Osteocyte (in vitro differentiated cells): ENCODE measurements at regions not wholly inside any gene's neighbourhood (a gene's known extent, or its start where the extent isn't known, plus 50 kb on each side); places are given as distances from the start of the nearest gene placed in this dataset.

Experiments
- DNase-seq: peaks from one replicate; pipeline ENCODE4 v3.0.0; 2021; ENCODE audit warnings: mixed read lengths; ENCODE audit not compliant: unreplicated experiment; ENCODE audit errors: extremely low spot score
- H3K27ac Mint-ChIP-seq: one replicate; pipeline ENCODE4 v1.8.0; 2021; ENCODE audit warnings: mild to moderate bottlenecking, mixed read lengths; ENCODE audit not compliant: unreplicated experiment
- H3K27me3 Mint-ChIP-seq: one replicate; pipeline ENCODE4 v1.8.0; 2021; ENCODE audit warnings: mixed read lengths; ENCODE audit not compliant: unreplicated experiment
- H3K36me3 Mint-ChIP-seq: one replicate; pipeline ENCODE4 v1.8.0; 2021; ENCODE audit warnings: mixed read lengths; ENCODE audit not compliant: unreplicated experiment
- H3K4me1 Mint-ChIP-seq: one replicate; pipeline ENCODE4 v1.8.0; 2021; ENCODE audit warnings: mixed read lengths; ENCODE audit not compliant: unreplicated experiment
- H3K4me3 Mint-ChIP-seq: one replicate; pipeline ENCODE4 v1.8.0; 2021; ENCODE audit warnings: mild to moderate bottlenecking, moderate library complexity, mixed read lengths; ENCODE audit not compliant: unreplicated experiment
- H3K9me3 Mint-ChIP-seq: one replicate; pipeline ENCODE4 v1.8.0; 2021; ENCODE audit warnings: mixed read lengths; ENCODE audit not compliant: unreplicated experiment
- TF ChIP-seq, protein P1 (sequence below): fragments of 200-600 bp; sonication (generic); IDR thresholded peaks from 2 replicates; pipeline ENCODE4 v1.5.0; 2021; ENCODE audit warnings: antibody characterized with exemption, mild to moderate bottlenecking, moderate library complexity

- H3K9me3 Mint-ChIP-seq = no peaks in the 10 kb centered on the region
- H3K4me3 Mint-ChIP-seq = no peak overlapping the region
- no peaks in the 10 kb centered on the region for H3K36me3 Mint-ChIP-seq
- no peak for DNase-seq
- peaks cover 6% of the 10 kb centered on the region for H3K27me3 Mint-ChIP-seq
- no peak overlapping the region for H3K27ac Mint-ChIP-seq
- TF ChIP-seq, protein P1, sequence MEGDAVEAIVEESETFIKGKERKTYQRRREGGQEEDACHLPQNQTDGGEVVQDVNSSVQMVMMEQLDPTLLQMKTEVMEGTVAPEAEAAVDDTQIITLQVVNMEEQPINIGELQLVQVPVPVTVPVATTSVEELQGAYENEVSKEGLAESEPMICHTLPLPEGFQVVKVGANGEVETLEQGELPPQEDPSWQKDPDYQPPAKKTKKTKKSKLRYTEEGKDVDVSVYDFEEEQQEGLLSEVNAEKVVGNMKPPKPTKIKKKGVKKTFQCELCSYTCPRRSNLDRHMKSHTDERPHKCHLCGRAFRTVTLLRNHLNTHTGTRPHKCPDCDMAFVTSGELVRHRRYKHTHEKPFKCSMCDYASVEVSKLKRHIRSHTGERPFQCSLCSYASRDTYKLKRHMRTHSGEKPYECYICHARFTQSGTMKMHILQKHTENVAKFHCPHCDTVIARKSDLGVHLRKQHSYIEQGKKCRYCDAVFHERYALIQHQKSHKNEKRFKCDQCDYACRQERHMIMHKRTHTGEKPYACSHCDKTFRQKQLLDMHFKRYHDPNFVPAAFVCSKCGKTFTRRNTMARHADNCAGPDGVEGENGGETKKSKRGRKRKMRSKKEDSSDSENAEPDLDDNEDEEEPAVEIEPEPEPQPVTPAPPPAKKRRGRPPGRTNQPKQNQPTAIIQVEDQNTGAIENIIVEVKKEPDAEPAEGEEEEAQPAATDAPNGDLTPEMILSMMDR = no peak
- H3K4me1 Mint-ChIP-seq = no peaks in the 10 kb centered on the region
Observed at GRCh38 chr14:101500061-101500460, 61.2 kb upstream of the DIO3 start.

DNA sequence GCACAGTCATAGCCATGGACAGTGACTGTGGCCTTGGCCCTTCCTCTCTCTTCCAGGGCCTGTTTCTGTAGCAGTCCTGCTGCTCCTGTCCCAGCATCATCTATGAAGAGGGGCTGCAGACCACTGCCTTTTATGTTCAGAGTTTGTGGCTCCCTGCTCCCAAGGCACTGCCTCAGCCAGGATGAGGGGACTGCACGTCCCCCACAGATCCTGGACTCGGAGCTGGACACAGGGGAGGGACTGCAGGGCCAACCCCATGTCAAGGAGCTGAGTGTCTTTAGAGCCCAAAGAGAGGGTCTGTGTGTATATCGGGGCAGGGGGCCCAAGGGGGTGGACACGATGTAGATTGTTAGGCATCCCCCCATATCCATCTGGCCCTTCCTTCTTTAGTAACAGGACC is 60.6 kb upstream of the DIO3 start:
- no peak overlapping the region for H3K4me3 Mint-ChIP-seq
- TF ChIP-seq, protein P1 = no peak
- no peak overlapping the region for H3K27ac Mint-ChIP-seq
- no peaks in the 10 kb centered on the region for H3K36me3 Mint-ChIP-seq
- no peak for DNase-seq
- H3K9me3 Mint-ChIP-seq = no peaks in the 10 kb centered on the region
- H3K4me1 Mint-ChIP-seq = no peaks in the 10 kb centered on the region
- peaks cover 6% of the 10 kb centered on the region for H3K27me3 Mint-ChIP-seq

GRCh38 chr14:101501341-101501740 is 60.0 kb upstream of the DIO3 start:
- Mint-ChIP-seq H3K36me3 (no peaks in the 10 kb centered on the region), H3K27me3 (peaks cover 6% of the 10 kb centered on the region), H3K4me1 (no peaks in the 10 kb centered on the region), H3K4me3 (no peak overlapping the region), H3K27ac (no peak overlapping the region), H3K9me3 (no peaks in the 10 kb centered on the region)
- no peak for DNase-seq
- TF ChIP-seq, protein P1 = no peak

DNA sequence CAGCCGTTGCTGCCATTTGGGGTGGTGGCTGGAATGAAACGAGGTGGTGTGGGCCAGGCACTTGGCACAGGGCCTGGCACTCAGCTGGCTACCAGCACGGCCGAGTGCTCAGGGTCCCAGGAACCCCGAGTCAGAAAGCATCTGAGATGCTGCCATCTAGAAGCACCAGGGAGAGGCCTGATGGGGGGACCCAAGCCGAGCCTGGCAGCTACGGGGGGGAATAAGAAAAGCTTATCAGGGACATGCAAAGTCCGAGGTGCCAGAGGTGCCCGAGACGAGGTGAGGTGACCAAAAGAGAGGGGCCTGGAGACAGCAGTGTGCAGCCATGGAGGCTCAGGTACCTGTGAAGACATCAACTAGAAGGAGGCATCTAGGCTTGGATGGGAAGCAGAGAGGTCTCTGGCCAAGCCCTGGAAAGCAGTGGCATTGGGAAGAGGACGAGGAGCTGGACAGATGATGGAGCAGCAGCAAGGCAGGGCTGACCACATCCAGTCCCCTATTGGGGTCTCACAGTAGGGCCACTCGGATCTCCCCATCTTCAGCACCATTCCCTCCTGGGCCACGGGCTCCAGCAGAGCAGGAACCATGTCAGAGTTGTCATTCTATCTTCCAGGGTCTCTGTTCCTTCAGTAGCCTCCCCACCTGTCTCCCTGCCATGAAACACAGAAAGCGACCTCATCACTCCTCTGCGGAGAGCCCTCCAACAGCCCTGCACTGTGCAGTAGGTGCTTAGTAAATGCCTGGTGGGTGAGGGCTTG is 59.3 kb upstream of the DIO3 start:
- no peak overlapping the region for H3K27ac Mint-ChIP-seq
- no peak overlapping the region for H3K4me3 Mint-ChIP-seq
- no peaks in the 10 kb centered on the region for H3K9me3 Mint-ChIP-seq
- H3K4me1 Mint-ChIP-seq = no peaks in the 10 kb centered on the region
- no peak for DNase-seq
- H3K27me3 Mint-ChIP-seq = peaks cover 6% of the 10 kb centered on the region
- TF ChIP-seq, protein P1 = no peak
- no peaks in the 10 kb centered on the region for H3K36me3 Mint-ChIP-seq

- Mint-ChIP-seq H3K27ac (no peak overlapping the region), H3K4me1 (no peaks in the 10 kb centered on the region), H3K27me3 (peaks cover 6% of the 10 kb centered on the region), H3K4me3 (no peak overlapping the region), H3K9me3 (no peaks in the 10 kb centered on the region), H3K36me3 (no peaks in the 10 kb centered on the region)
- no peak for DNase-seq
- TF ChIP-seq, protein P1 = no peak
Observed at GRCh38 chr14:101502761-101503392, 58.4 kb upstream of the DIO3 start.
